Fibroblast of skin of left biceps (primary cell): ENCODE measurements at regions not wholly inside any gene's neighbourhood (a gene's known extent, or its start where the extent isn't known, plus 50 kb on each side); places are given as distances from the start of the nearest gene placed in this dataset.

Experiments used
- DNase-seq, 2 experiments: peaks; one replicate each; pipeline ENCODE4 v3.0.0-alpha.2; 2013; ENCODE audit warnings: low read depth in 2 of 2

DNA sequence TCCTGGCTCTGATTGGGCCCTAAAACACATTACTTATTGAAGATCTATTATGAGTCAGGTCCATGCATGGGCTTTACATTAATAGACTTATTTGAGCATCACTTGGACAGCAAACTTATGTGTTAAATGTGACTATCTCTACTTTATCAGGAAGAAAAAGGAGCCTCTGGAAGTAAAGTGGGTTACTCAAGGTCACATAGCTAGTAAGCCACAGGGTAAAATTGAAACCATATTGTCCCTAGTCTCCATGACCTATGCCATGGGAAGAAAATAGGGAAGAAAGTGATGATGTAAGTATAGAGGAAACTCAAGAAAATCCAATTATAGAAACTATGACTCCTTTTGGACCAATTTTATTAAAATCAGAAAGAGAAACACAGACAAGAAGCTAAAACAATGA, 555.3 kb downstream of the NUF2 start:
- DNase-seq = peak; percentile 83 to 84

DNA sequence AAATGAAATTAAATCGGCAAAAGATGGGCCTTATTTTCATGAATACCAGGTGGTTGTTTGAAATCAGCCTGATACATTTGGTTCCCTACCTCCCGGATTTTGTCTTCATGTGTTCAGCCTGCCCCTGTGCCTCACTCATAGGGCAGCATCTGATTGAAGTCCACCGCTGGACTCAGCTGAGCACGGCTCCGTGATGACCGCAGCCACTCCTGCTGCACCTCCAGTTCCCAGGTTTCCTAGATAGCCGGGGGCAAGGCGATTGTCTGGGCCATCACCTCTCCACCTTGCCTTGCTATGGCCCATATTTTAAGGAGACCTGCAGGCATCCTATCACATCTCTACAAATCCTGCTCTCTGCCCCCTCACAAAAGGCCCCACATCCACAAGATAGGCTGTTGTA, 563.8 kb downstream of the NUF2 start:
- no peak for DNase-seq

DNA sequence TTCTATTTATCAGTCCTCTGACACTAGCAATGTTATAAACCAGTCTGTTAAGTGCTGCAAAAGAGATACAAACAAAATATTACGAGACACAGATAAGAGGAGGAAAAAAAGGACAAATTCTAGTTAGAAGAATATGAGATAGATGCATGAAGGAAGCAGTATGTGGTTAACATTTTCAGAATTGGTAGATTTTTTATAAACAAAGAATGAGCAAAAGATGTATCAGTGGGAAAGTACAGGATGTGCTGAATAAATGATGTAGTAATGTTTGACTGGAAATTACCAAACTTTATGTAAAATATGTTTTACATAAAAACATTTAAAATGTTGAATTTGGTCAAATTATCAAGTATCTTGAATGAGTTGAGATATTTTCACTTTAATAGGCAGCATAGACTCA, 574.2 kb downstream of the NUF2 start:
- DNase-seq = no peak

DNA sequence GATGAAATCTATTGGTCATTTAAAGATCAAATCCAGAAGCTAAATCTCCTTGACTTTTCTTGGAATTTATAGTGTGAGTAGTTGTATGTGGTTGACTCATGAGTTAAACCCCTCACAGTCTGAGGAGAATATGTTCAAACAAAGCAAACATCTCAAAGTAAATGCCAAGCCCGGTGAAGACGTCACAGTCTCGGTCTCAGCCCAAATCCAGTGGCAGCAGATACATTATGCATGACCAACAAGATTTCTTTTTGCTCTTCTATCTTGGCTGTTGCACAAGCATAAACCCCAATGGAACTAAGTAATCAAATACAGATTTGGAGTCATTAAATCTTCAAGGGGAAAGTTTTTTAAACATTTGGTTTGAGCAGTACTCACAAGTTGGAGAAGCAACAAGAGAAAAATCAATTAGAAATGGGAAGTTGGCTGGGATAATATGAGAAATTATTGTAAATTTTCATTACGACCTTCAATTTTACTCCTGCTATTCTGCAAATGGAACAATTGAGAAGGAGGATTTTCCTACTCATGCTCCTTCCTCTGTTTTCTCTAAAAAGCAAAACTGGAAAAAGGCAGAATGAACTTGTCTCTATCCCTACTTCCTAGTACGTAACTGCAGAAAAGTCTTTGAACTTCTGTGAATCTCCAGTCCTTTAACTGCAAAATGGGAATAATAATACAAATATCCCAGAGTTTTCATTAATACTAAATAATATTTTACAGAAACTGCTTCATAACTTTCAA, 575.8 kb downstream of the NUF2 start:
- peak; percentile 96 for DNase-seq

DNA sequence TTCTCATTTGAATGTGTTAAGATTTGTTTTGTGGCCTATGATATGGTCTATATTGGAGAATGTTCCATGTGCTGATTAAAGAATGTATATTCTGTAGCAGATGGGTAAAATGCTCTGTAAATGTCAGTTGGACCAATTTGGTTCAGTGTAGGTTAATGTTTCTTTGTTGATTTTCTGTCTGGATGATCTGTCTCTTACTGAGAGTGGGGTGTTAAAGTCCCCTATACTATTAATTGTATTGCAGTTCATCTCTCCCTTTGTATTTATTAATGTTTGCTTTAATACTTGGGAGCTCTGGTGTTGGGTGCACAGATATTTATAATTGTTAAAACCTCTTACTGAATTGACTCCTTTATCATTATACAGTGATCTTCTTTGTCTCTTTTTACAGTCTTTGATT, 584.5 kb downstream of the NUF2 start:
- DNase-seq = no peak

DNA sequence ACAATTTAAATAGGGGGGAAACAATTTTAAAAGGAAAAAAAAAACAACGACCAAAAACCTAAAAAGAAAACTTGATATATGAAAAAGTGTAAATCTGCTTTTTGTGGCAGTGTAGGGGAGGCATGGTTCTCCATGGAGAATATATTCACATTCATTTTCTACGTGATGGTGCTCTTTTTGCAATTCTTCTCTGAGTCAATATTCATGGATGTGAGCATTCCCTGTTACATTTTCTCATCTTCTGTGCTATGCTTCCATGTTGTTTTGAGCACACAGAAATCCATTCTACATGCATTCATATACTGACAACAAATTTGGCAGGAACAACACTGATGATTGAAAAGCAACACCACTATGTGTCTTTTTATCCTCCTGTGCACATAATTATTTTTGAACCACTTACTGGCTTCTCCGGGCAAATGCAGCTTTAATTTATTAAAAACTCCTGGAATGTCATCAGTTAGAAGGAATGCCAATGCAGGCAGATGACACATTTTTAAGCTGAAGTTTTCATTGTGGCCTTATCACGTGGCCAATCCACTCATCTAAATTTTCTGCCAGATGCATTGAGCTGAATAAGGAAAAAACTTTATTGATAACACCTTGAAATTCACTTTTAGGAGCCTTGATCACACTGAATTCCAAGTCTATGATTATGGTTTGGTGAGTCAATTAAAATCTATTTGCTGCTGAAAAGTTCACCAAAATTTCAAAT, 590.6 kb downstream of the NUF2 start:
- peak; percentile 52 to 59 for DNase-seq

DNA sequence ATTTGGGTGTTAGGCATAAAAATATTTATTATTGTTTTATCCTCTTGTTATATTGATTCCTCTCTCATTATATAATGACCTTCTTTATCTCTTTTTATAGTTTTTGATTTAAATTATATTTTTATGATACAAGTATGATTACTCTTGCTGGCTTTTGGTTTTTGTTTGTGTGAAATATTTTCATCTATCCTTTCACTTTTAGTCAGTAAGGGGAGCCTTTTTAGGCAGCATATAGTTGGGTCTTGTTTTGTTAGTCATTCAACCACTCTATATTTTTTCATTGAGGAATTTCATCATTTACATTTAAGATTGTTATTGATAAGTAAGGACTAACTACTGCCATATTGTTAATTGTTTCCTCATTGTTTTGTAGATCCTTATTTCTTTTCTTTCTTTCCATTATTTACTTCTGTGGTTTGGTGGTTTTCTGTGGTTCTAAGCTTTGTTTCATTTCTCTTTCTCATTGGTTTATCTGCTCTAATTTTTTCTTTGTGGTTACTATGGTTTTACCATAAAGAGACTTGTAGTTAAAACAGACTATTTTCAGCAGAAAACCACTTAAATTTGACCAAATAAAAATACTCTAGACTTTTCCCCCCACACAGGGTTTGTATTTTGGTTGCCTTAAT, 593.1 kb downstream of the NUF2 start:
- DNase-seq = no peak

DNA sequence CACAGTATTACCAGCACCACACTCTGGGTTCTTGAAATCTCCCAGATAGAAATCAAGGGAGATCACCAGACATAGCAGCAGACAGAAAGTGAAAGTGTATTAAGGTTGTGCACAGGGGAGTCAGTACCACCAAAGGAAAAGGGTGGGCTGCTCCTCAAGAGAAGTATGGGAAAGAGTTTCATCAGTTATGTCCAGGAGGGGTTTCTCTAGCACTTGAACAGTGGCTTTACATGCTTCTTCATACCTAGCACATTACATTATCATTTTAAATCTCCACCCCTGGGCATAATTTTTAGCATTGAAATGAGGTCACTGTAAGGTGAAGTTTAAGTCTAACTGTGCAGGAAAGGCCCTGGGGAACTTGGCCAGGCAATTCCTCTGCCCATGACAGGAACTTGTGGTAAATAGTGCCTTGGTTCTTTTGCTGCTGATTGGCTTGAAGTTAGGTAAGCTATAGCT, 601.0 kb downstream of the NUF2 start:
- no peak for DNase-seq

DNA sequence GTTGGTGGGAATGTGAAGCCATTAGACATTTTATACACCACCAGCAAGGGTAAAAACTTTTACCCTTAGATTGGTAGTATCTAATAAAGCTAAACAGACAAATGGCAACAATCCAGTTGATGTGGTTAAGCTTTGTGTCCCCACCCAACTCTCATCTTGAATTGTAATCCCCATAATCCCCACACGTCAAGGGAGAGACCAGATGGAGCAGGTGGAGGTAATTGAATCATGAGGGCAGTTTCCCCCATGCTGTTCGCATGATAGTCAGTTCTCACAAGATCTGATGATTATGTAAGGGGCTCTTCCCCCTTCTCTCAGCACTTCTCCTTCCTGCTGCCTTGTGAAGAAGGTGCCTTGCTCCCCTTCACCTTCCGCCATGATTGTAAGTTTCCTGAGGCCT, 602.3 kb downstream of the NUF2 start:
- no peak for DNase-seq

DNA sequence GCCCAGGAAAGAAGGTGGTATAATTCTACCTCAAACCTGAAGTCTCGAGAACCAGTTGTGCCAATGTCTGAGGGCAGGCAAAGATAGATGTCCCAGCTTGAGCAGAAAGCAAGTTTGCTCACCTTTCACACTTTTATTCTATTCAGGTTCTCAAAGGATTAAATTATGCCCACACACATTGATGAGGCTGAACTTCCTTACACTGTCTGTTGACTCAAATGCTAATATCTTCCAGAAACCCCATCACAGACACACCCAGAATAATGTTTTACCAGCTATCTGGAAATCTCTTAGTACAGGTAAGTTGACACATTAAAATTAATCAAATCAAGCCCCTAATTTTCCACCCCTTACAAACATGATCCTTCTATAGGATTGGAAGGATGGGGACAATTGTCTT, 605.7 kb downstream of the NUF2 start:
- DNase-seq = no peak

DNA sequence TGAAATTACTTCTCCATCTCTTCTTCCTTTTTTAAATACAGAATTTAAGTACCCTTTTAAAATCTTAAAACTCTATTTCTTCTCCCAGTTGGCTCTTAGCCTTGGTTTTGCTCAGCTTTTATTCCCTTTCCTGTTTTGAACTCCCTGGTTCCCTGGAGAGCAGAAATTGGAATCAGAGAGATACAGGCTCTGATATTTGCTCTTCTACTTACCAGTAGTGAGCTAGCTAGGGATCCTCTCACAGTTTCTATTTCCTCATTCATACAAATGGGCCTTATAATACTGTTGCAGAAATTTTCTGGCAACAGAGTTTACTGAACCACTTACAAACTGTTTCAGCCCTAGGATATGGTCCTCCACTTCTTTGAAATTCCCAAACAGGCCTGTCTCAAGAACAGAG, 606.3 kb downstream of the NUF2 start:
- no peak for DNase-seq

DNA sequence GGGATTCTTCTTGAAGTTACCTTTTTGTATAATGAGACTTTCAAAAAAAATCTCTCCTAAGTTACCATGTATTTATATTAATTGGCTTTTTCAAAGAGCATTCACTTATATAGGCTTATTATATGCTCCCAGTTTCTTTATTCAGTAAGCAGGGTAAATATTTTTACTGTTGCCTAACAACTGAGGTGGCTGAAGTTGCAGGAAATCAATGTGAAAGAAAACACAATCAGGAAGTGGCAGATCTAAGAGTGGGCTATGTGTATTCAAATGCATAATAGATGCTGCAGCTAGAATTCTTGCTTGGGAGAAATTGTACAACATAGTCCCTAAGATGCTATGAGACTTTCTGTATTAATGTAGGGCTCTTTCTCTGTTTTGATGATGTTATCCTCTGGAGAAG, 606.9 kb downstream of the NUF2 start:
- DNase-seq = no peak

DNA sequence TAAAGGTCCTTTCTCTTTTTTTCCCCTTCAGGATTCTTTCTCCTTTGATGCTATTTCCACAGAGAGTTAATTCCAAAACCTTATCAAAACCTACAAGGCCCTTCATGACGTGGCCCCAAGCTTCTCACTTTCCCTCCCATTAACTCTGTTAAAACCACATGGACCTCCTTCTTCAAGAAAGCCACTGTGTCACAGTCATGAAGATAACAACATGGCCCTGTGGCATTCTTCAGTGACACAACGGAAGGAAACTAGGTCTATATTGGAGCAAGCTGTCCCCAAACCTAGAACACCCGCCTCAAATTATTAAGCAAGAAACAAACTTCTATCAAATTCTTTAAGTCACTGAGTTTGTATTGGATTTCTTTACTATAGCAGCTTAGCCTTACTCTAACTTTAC, 611.1 kb downstream of the NUF2 start:
- no peak for DNase-seq

DNA sequence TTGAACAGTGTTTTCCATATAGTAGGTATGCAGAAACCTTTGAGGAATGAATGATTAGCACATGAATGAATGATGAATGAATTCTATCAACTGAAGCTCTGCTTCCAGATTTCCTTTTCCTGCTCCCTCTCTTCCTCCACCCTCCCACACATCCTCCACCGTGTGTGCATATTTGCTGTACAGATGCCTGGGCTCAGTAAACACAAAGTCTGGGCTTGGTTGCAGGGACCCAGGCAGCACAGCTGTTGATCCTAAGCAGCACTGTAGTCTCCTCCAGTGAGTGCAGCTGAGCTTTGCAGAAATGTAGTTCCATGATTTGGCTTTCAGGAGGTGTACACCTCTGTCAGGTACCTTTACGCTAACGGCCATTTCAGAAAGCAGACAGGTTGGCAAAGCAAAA, 611.7 kb downstream of the NUF2 start:
- DNase-seq = no peak

DNA sequence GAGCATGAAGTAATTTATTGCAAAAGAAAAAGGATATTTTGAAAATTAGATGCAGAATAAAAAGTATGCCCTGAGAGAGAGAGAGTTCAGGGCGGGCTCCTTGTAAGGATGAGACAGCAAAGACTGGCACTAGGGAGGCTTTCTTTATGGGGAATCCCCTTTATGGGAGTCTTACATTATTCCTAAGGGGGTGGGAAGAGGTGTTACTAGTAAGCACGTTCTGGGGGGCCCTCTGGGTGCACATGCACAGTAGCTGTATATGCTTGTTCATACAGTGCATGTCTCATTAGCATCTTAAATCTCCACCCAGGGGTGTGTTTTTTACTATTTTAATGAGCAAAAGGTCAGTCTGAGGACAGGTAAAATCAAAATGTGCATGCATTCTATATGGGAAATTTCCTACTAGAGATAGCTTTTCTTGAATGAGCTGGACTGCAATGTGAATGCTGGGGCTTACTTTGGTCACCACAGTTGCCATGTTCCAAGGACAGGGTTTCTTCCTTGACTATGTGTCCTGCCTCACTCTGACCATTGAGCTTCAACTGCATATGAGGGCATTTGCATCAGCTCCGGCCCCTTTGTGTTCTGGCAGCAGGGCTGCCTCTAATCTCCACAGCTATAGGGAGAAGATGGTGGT, 614.1 kb downstream of the NUF2 start:
- no peak for DNase-seq

DNA sequence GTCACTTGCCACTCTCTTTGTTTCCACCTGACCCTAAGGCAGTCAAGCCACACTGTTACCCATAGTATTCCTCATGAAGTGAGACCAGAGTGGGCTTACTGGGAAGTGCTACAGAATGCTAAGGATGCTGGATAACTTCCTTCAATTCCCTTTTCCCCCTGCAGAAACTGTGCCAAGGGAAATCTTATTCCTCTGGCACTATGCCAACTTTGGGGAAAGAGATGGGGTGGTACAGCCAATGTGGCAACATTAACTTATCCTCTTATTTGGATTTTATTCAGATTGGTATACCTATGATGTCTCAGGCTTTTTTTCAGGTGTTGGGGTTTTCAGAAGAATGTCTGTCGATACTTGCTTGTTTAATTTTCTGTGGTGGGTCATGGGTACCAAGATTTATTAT, 599.4 kb upstream of the PBX1 start:
- no peak for DNase-seq

DNA sequence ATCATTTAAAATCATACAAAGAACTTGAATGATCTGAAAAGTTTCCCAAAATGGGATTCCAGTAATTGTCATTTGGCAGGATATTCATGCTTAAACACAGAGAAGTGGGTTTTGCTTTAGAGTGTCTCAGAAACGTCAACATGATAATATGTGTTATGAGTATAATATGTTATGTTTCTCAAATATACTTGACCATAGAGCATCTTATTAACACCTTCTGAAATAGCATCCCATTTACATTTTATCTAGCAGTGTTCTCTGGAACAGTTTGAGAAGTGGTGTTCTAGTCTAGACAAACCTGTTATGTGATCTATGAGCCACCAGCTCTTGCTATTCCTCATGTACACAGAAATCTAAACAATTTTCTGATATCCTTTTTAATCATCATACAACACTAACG, 588.8 kb upstream of the PBX1 start:
- DNase-seq = no peak

DNA sequence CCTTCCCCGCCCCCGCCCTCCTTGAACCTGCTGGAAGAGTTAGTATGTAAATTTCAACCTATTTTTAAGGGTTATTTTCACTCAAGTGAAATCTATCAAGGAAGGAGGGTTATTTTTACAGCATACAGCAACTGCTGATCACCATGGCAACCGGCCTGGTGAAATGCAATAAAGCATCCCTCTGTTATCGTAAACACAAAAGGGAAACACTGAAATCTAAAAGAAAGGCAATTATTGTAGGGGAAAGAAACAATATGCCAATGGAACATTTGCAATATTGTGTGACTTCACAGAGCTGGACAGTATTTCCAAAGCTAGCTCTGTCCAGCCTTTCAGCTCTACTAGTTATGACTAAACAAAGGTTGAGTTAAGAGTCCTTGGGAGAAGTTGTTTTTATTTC, 588.3 kb upstream of the PBX1 start:
- no peak for DNase-seq

DNA sequence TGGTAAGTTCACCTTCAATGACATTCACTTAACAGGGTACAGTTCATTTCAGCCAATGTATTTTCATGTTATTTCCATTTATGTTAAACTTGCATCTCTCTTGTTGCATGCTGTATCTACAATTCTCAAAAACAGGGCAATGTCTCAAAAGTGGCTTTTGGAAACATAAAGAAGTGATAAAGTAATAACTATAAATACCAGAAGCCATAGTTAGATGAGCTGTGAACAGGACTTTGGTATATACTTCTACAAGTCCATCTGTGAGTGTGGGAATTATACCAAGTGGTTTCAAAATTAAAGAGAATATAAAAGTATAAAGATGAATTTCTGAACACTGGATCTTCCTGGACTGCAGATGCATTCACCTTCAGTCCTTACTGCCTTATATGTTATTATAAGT, 585.4 kb upstream of the PBX1 start:
- DNase-seq = no peak

DNA sequence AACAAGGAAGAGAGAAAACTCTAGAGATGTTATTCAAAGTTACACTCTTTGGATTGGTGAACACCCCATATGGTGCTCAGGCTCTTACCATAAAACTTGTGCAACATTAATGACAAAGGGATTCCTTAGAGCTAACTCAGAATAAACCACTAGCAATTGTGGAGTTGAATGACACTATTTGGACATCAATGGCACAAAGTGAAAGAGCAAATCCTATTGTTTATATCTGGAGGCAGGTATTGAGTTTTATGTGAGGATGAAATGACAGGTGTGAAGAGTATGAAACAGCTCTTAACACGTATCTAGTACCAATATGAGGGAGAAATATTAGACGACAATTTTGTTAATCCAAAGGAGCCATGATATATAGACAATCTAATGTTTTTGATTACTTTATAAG, 584.9 kb upstream of the PBX1 start:
- DNase-seq = no peak

DNA sequence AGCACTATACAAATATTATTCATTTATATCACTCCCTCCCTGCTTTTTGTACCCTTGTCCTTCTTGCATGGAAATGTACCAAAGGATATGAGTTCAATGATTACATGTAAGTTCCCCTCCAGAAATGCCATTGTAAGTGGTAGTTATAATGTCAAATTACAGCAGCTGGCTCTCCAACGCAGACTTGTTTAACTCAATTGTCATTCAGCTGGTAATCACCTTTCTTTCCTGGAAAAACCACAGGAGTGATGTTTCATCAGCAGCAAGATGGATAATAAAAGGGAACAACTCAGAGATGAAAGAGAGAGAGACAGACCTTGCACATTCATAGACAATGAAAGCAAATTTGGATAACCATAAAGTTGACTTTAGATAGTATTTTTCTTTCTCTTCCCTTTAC, 578.6 kb upstream of the PBX1 start:
- no peak for DNase-seq

DNA sequence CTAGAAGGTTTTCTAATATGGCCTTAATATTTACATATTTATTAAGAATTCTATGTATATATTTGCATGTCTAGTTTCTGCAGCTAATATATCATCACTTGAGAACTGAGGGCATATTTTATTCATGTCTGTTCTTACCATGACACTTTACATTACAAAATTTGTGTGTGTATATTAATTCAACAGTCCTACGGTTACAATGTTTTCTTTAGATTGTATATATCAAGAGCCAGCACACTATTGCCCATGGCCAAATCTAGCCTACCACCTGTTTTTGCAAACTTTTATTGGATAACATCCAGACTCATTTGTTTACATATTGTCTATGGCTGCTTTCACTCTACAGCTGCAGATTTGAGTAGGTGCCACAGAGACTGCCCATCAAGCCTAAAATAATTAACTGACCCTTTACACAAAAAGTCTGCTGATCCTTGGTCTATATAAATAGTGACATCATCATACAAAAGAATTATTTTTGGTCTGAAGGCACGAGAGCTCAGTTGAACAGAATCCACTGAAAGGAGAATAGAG, 577.4 kb upstream of the PBX1 start:
- DNase-seq = no peak
